ENCODE measurements at regions not wholly inside any gene's neighbourhood (a gene's known extent, or its start where the extent isn't known, plus 50 kb on each side); places are given as distances from the start of the nearest gene placed in this dataset.

DNA sequence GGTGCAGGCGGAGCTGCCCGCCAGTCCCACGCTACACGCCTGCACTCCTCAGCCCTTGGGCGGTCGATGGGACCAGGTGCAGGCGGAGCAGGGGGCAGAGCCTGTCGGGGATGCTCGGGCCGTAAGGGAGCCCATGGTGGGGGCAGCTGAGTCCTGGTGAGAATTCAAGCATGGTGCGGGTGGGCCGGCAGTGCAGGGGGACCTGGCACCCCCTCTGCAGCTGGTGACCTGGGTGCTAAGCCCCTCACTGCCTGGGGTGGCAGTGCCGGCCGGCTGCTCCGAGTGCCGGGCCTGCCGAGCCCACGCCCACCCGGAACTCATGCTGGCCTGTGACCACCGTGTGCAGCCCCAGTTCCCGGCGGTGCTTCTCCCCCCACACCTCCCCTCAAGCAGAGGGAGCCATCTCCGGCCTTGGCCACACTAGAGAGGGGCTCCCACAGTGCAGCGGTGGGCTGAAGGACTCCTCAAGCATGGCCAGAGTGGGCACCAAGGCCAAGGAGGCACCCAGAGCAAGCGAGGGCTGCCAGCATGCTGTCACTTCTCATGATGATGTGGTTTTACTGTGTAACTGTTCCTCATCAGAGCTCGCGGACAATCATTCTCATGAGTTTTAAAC lies 228.9 kb upstream of the CDH9 start (continued):
- TF ChIP-seq TAF7 (optimal IDR thresholded peaks at IDR 0.05; ENCODE audit: borderline replicate concordance, low read depth, low read length) (no peak), SUZ12 (IDR thresholded peaks at IDR 0.05; ENCODE audit: low read length) (no peak), MAX (IDR thresholded peaks at IDR 0.05) (no peak), TEAD4 (IDR thresholded peaks at IDR 0.05; ENCODE audit: low read depth, low read length) (no peak), POLR2A (IDR thresholded peaks at IDR 0.05; ENCODE audit: control extremely low read depth in 1 of 2, low read depth in 2 of 2, low read length in 2 of 2) (no peak), NANOG (IDR thresholded peaks at IDR 0.05; ENCODE audit: insufficient read depth, low read depth, low read length, poor library complexity, severe bottlenecking) (no peak), JUND (IDR thresholded peaks at IDR 0.05; ENCODE audit: low read length) (no peak)

Measured in H1 (cell line).